ENCODE measurements at regions not wholly inside any gene's neighbourhood (a gene's known extent, or its start where the extent isn't known, plus 50 kb on each side); places are given as distances from the start of the nearest gene placed in this dataset.

- TF ChIP-seq TEAD4 (IDR thresholded peaks at IDR 0.05), result no peak
- no peak for TF ChIP-seq MAX (IDR thresholded peaks at IDR 0.05)
- no peak for TF ChIP-seq TCF12 (IDR thresholded peaks at IDR 0.05; ENCODE audit: low read depth)
- no peak for TF ChIP-seq EP300 (IDR thresholded peaks at IDR 0.05; ENCODE audit: borderline replicate concordance)
- TF ChIP-seq YY1 (IDR thresholded peaks at IDR 0.05; ENCODE audit: low read depth), result no peak
- TF ChIP-seq REST (IDR thresholded peaks at IDR 0.05; ENCODE audit: low read depth), result no peak
- TF ChIP-seq RAD21 (IDR thresholded peaks at IDR 0.05; ENCODE audit: low read depth), result no peak
- no peak for TF ChIP-seq CEBPB (IDR thresholded peaks at IDR 0.05)
- TF ChIP-seq USF1 (IDR thresholded peaks at IDR 0.05), result no peak
- TF ChIP-seq EGR1 (IDR thresholded peaks at IDR 0.05), result no peak
- TF ChIP-seq TAF1 (IDR thresholded peaks at IDR 0.05; ENCODE audit: low read depth), result no peak
These were observed 661.3 kb downstream of the CD109 start for GRCh38 chr6:74357321-74357720.

Data from Ishikawa (cell line).